GM12878 (cell line): ENCODE measurements at regions not wholly inside any gene's neighbourhood (a gene's known extent, or its start where the extent isn't known, plus 50 kb on each side); places are given as distances from the start of the nearest gene placed in this dataset.

Experiments
- ATAC-seq: fragments of 200-7000 bp; cut with Tn5 transposase; 3 replicates; pipeline ENCODE4 v1.9.1; 2020; ENCODE audit warnings: mild to moderate bottlenecking, moderate library complexity
- BruUV-seq: library from RNA; stranded (reverse); fragments of 400-500 nt; replicated peaks from 2 replicates; lab custom pipeline; 2021; lab: Mats Ljungman, UMichigan
- CTCF ChIA-PET: fragments of 300-600 bp; sonication (Branson Sonifier 250); formaldehyde crosslinking; extraction: SDS; loops from one replicate; lab custom pipeline; 2021; ENCODE audit warnings: inconsistent platforms; lab: Yijun Ruan, JAX
- POLR2A ChIA-PET: fragments of 350-600 bp; formaldehyde crosslinking; extraction: SDS; loops from one replicate; lab custom pipeline; 2021; ENCODE audit warnings: inconsistent platforms; lab: Charles Lee
- RAD21 ChIA-PET: fragments of 300-600 bp; sonication (Branson Sonifier 250); formaldehyde crosslinking; loops from one replicate; lab custom pipeline; 2023; ENCODE audit warnings: antibody characterized with exemption; ENCODE audit not compliant: unreplicated experiment; lab: Charles Lee
- SMC1A ChIA-PET: fragments of 300-600 bp; sonication (Branson Sonifier 250); formaldehyde crosslinking; loops from one replicate; lab custom pipeline; 2023; ENCODE audit not compliant: unreplicated experiment, uncharacterized antibody; lab: Charles Lee
- DNase-seq: peaks from one replicate; pipeline ENCODE4 v3.0.0-alpha.2; 2011; ENCODE audit warnings: low read depth, low spot score
- FAIRE-seq: peaks from 3 replicates; lab custom pipeline; 2011; peaks lifted over from hg19 to GRCh38; lab: Jason Lieb, UNC
- H2AFZ ChIP-seq: 2 replicates; pipeline ENCODE4 v1.6.0; 2011; ENCODE audit warnings: low read depth, low read length, control low read depth; ENCODE audit not compliant: control insufficient read depth
- H3K27ac ChIP-seq: 2 replicates; pipeline ENCODE4 v1.5.1; 2011; ENCODE audit warnings: control low read depth; ENCODE audit not compliant: control insufficient read depth, insufficient read depth
- H3K27me3 ChIP-seq, 2 experiments: replicated peaks in 1 of 2; 2 replicates each; pipeline versions ENCODE4 v1.6.0 to v1.6.1; 2011; ENCODE audit warnings: low read length in 1 of 2; ENCODE audit not compliant: control insufficient read depth in 2 of 2, insufficient read depth in 2 of 2
- H3K36me3 ChIP-seq, 2 experiments: 2 replicates each; pipeline ENCODE4 v1.5.1; 2011; ENCODE audit warnings: low read length in 1 of 2; ENCODE audit not compliant: control insufficient read depth in 2 of 2, insufficient read depth in 2 of 2
- H3K4me1 ChIP-seq: 2 replicates; pipeline ENCODE4 v1.6.1; 2011; ENCODE audit warnings: mild to moderate bottlenecking, low read length, moderate library complexity, mixed read lengths; ENCODE audit not compliant: control insufficient read depth, insufficient read depth
- H3K4me2 ChIP-seq: 2 replicates; pipeline ENCODE4 v1.6.0; 2011; ENCODE audit warnings: control low read depth; ENCODE audit not compliant: control insufficient read depth, insufficient read depth
- H3K4me3 ChIP-seq: fragments of 200-600 bp; sonication (generic); 2 replicates; pipeline ENCODE4 v1.5.1; 2016
- H3K79me2 ChIP-seq: 2 replicates; pipeline ENCODE4 v1.6.0; 2011; ENCODE audit warnings: low read length; ENCODE audit not compliant: control insufficient read depth, insufficient read depth
- H3K9ac ChIP-seq: 2 replicates; pipeline ENCODE4 v1.8.0; 2011; ENCODE audit warnings: low read length, control low read depth, mixed read lengths; ENCODE audit not compliant: control insufficient read depth, insufficient read depth
- H3K9me3 ChIP-seq: replicated peaks from 3 replicates; pipeline ENCODE4 v1.5.1; 2011; ENCODE audit warnings: mild to moderate bottlenecking, low read length; ENCODE audit not compliant: control insufficient read depth, insufficient read depth
- H4K20me1 ChIP-seq: 2 replicates; pipeline ENCODE4 v1.6.0; 2011; ENCODE audit not compliant: control insufficient read depth, insufficient read depth
- DPF2 ChIP-seq: fragments of 450-650 bp; IDR thresholded peaks from 2 replicates; pipeline ENCODE4 v1.6.1; 2017; ENCODE audit warnings: mild to moderate bottlenecking
- GABPA ChIP-seq: IDR thresholded peaks from 2 replicates; pipeline ENCODE4 v1.6.1; 2014; ENCODE audit warnings: antibody characterized with exemption, low read depth, mild to moderate bottlenecking, inconsistent platforms
- IRF4 ChIP-seq: IDR thresholded peaks from 2 replicates; pipeline ENCODE4 v1.6.1; 2011; ENCODE audit warnings: low read depth, low read length
- IRF5 ChIP-seq: fragments of 450-650 bp; IDR thresholded peaks from 2 replicates; pipeline ENCODE4 v1.6.1; 2017; ENCODE audit warnings: borderline replicate concordance
- JUND ChIP-seq: IDR thresholded peaks from 2 replicates; pipeline ENCODE4 v1.6.1; 2012; ENCODE audit warnings: low read depth, mild to moderate bottlenecking, low read length, improper control_type of control experiment, moderate library complexity
- KDM1A ChIP-seq: fragments of 200-600 bp; sonication (generic); IDR thresholded peaks from 2 replicates; pipeline ENCODE4 v1.6.1; 2016; ENCODE audit warnings: borderline replicate concordance
- KLF5 ChIP-seq: fragments of 450-650 bp; IDR thresholded peaks from 2 replicates; pipeline ENCODE4 v1.6.1; 2014; ENCODE audit warnings: mild to moderate bottlenecking; ENCODE audit not compliant: partially characterized antibody
- MAX ChIP-seq: IDR thresholded peaks from 2 replicates; pipeline ENCODE4 v1.6.1; 2012; ENCODE audit warnings: low read depth, low read length, improper control_type of control experiment
- SIX5 ChIP-seq: IDR thresholded peaks from 2 replicates; pipeline ENCODE4 v1.6.1; 2011; ENCODE audit warnings: mild to moderate bottlenecking, low read depth, low read length, moderate library complexity; ENCODE audit not compliant: severe bottlenecking
- SP1 ChIP-seq: IDR thresholded peaks from one replicate; pipeline ENCODE4 v1.6.1; 2011; ENCODE audit warnings: low read depth, low read length
- SREBF2 ChIP-seq: IDR thresholded peaks from 2 replicates; pipeline ENCODE4 v1.6.1; 2012; ENCODE audit warnings: mild to moderate bottlenecking, low read length
- ZNF24 ChIP-seq: fragments of 450-650 bp; IDR thresholded peaks from 2 replicates; pipeline ENCODE4 v1.6.1; 2017; ENCODE audit warnings: antibody characterized with exemption, mild to moderate bottlenecking
- ZNF384 ChIP-seq: IDR thresholded peaks from 2 replicates; pipeline ENCODE4 v1.6.1; 2012; ENCODE audit warnings: low read depth, mild to moderate bottlenecking, low read length, improper control_type of control experiment, borderline replicate concordance
- WGBS: methylation state at CpG from one replicate; pipeline ENCODE4 v1.1.6; 2016; ENCODE audit warnings: low lambda C conversion rate; ENCODE audit not compliant: insufficient replicate concordance, insufficient coverage; ENCODE audit errors: missing lambda C conversion rate; 5-methylcytosine and 5-hydroxymethylcytosine counted together
- in situ Hi-C: fragments of 300-500 bp; cut with MboI; formaldehyde crosslinking; loops from 9 replicates; pipeline ENCODE4 v1.14.3; 2018; ENCODE audit warnings: mixed read lengths
- intact Hi-C: fragments of 100-400 bp; cut with micrococcal nuclease; formaldehyde crosslinking; loops from one replicate; pipeline ENCODE4 v1.14.2; 2022; ENCODE audit not compliant: unreplicated experiment
- TF ChIP-seq, protein P1 (sequence below): fragments of 450-650 bp; formaldehyde crosslinking; IDR thresholded peaks from 2 replicates; pipeline ENCODE4 v1.4.0; 2022; ENCODE audit warnings: mild to moderate bottlenecking, moderate library complexity
- TF ChIP-seq, protein P2 (sequence below): fragments of 450-650 bp; IDR thresholded peaks from 2 replicates; pipeline ENCODE4 v1.6.1; 2017; ENCODE audit warnings: low read depth, mild to moderate bottlenecking, moderate library complexity
- TF ChIP-seq, protein P3 (sequence below): IDR thresholded peaks from 2 replicates; pipeline ENCODE4 v1.6.1; 2011; ENCODE audit warnings: mild to moderate bottlenecking, low read depth, low read length, moderate library complexity; ENCODE audit not compliant: insufficient replicate concordance

GRCh38 chr9:86856259-86856658 lies 91.0 kb downstream of the GAS1 start:
- H3K27me3 ChIP-seq: no peaks in the 10 kb centered on the region
- H3K4me2 ChIP-seq: no peak overlapping the region
- H2AFZ ChIP-seq: no peak overlapping the region
- ChIA-PET SMC1A (no interaction called here), RAD21 (no interaction called here), POLR2A (no interaction called here), CTCF (no interaction called here)
- BruUV-seq: no TSS peak
- H4K20me1 ChIP-seq: no peaks in the 10 kb centered on the region
- H3K9ac ChIP-seq: no peak overlapping the region
- FAIRE-seq: no peak
- no peak for ATAC-seq
- H3K27ac ChIP-seq: no peak overlapping the region
- WGBS: 29% methylated on average over 3 of the region's 3 CpGs
- no peaks in the 10 kb centered on the region for H3K4me1 ChIP-seq
- H3K4me3 ChIP-seq: no peak overlapping the region
- H3K79me2 ChIP-seq: no peaks in the 10 kb centered on the region
- no peaks in the 10 kb centered on the region for H3K9me3 ChIP-seq
- no peaks in the 10 kb centered on the region for H3K36me3 ChIP-seq
- in situ Hi-C loops: no loop called here
- no peak for DNase-seq
- intact Hi-C loops: no loop called here
- TF ChIP-seq MAX (no peak), JUND (no peak), SREBF2 (no peak), ZNF24 (no peak), KLF5 (no peak), KDM1A (no peak), SP1 (no peak), ZNF384 (no peak), SIX5 (no peak), GABPA (no peak), DPF2 (no peak), IRF4 (no peak), IRF5 (no peak)
- TF ChIP-seq, protein P1, sequence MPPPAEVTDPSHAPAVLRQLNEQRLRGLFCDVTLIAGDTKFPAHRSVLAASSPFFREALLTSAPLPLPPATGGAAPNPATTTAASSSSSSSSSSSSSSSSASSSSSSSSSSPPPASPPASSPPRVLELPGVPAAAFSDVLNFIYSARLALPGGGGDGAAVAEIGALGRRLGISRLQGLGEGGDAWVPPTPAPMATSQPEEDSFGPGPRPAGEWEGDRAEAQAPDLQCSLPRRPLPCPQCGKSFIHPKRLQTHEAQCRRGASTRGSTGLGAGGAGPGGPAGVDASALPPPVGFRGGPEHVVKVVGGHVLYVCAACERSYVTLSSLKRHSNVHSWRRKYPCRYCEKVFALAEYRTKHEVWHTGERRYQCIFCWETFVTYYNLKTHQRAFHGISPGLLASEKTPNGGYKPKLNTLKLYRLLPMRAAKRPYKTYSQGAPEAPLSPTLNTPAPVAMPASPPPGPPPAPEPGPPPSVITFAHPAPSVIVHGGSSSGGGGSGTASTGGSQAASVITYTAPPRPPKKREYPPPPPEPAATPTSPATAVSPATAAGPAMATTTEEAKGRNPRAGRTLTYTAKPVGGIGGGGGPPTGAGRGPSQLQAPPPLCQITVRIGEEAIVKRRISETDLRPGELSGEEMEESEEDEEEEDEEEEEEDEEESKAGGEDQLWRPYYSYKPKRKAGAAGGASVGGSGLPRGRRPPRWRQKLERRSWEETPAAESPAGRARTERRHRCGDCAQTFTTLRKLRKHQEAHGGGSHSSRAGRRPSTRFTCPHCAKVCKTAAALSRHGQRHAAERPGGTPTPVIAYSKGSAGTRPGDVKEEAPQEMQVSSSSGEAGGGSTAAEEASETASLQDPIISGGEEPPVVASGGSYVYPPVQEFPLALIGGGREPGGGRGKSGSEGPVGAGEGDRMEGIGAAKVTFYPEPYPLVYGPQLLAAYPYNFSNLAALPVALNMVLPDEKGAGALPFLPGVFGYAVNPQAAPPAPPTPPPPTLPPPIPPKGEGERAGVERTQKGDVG (CRISPR knock-in tag): no peak
- TF ChIP-seq, protein P2, sequence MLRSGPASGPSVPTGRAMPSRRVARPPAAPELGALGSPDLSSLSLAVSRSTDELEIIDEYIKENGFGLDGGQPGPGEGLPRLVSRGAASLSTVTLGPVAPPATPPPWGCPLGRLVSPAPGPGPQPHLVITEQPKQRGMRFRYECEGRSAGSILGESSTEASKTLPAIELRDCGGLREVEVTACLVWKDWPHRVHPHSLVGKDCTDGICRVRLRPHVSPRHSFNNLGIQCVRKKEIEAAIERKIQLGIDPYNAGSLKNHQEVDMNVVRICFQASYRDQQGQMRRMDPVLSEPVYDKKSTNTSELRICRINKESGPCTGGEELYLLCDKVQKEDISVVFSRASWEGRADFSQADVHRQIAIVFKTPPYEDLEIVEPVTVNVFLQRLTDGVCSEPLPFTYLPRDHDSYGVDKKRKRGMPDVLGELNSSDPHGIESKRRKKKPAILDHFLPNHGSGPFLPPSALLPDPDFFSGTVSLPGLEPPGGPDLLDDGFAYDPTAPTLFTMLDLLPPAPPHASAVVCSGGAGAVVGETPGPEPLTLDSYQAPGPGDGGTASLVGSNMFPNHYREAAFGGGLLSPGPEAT: no peak
- TF ChIP-seq, protein P3, sequence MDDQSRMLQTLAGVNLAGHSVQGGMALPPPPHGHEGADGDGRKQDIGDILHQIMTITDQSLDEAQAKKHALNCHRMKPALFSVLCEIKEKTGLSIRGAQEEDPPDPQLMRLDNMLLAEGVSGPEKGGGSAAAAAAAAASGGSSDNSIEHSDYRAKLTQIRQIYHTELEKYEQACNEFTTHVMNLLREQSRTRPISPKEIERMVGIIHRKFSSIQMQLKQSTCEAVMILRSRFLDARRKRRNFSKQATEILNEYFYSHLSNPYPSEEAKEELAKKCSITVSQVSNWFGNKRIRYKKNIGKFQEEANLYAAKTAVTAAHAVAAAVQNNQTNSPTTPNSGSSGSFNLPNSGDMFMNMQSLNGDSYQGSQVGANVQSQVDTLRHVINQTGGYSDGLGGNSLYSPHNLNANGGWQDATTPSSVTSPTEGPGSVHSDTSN: no peak
